Endothelial cell of umbilical vein (primary cell): ENCODE measurements at regions not wholly inside any gene's neighbourhood (a gene's known extent, or its start where the extent isn't known, plus 50 kb on each side); places are given as distances from the start of the nearest gene placed in this dataset.

Source experiments
- BruUV-seq: library from RNA; stranded (reverse); fragments of 400-500 nt; replicated peaks from 2 replicates; lab custom pipeline; 2021; lab: Mats Ljungman, UMichigan
- CTCF ChIA-PET: fragments of 300-600, 350-600 bp; sonication (Branson Sonifier 250); formaldehyde crosslinking; loops from one replicate; lab custom pipeline; 2021; ENCODE audit warnings: antibody characterized with exemption, inconsistent platforms; lab: Charles Lee
- POLR2A ChIA-PET: fragments of 300-600, 350-600 bp; sonication (Branson Sonifier 250); formaldehyde crosslinking; loops from one replicate; lab custom pipeline; 2021; ENCODE audit warnings: antibody characterized with exemption, inconsistent platforms; lab: Charles Lee
- DNase-seq: peaks from one replicate; pipeline ENCODE4 v3.0.0-alpha.2; 2011; ENCODE audit warnings: low read depth, low spot score
- FAIRE-seq: peaks from 2 replicates; lab custom pipeline; 2011; peaks lifted over from hg19 to GRCh38; lab: Jason Lieb, UNC
- H2AFZ ChIP-seq: 2 replicates; pipeline ENCODE4 v1.6.0; 2012; ENCODE audit warnings: low read depth, low read length, control low read depth, inconsistent platforms
- H3K27ac ChIP-seq: 2 replicates; pipeline ENCODE4 v1.5.1; 2011; ENCODE audit warnings: low read depth, mild to moderate bottlenecking, control low read depth, low read length, moderate library complexity; ENCODE audit not compliant: insufficient read depth
- H3K27me3 ChIP-seq, 2 experiments: 2 replicates each; pipeline versions ENCODE4 v1.6.0 to v1.6.1; 2011; ENCODE audit warnings: low read length in 2 of 2, mixed read lengths in 1 of 2; ENCODE audit not compliant: control insufficient read depth in 2 of 2, insufficient read depth in 2 of 2
- H3K36me3 ChIP-seq, 2 experiments: 2 replicates in 1 of 2; 3 replicates in 1 of 2; pipeline ENCODE4 v1.5.1; 2011; ENCODE audit warnings: low read length in 2 of 2, mild to moderate bottlenecking in 1 of 2, moderate library complexity in 1 of 2; ENCODE audit not compliant: control insufficient read depth in 2 of 2, insufficient read depth in 2 of 2; ENCODE audit errors: extremely low read depth in 1 of 2
- H3K4me1 ChIP-seq: 3 replicates; pipeline ENCODE4 v1.5.1; 2011; ENCODE audit warnings: mild to moderate bottlenecking, low read length; ENCODE audit not compliant: control insufficient read depth, insufficient read depth; ENCODE audit errors: extremely low read depth
- H3K4me2 ChIP-seq: 2 replicates; pipeline ENCODE4 v1.6.1; 2011; ENCODE audit warnings: low read length, control low read depth, mixed read lengths; ENCODE audit not compliant: insufficient read depth
- H3K4me3 ChIP-seq, 3 experiments: fragments of 200-600 bp in 1 of 3; sonication (generic), shearing (Covaris generic) in 1 of 3; replicated peaks in 1 of 3; 2 replicates each; pipeline ENCODE4 v1.5.1; 2011 to 2016; ENCODE audit warnings: control low read depth in 3 of 3, low read length in 3 of 3, mild to moderate bottlenecking in 2 of 3, inconsistent platforms in 1 of 3, low read depth in 1 of 3, moderate library complexity in 1 of 3; ENCODE audit not compliant: insufficient read depth in 1 of 3
- H3K79me2 ChIP-seq: 2 replicates; pipeline ENCODE4 v1.6.0; 2012; ENCODE audit warnings: low read length, inconsistent platforms; ENCODE audit not compliant: control insufficient read depth, insufficient read depth
- H3K9ac ChIP-seq: replicated peaks from 2 replicates; pipeline ENCODE3; 2011; ENCODE audit warnings: low read length, control low read depth; ENCODE audit not compliant: insufficient read depth; ENCODE audit errors: extremely low read depth
- H3K9me1 ChIP-seq: replicated peaks from 3 replicates; pipeline ENCODE4 v1.6.0; 2011; ENCODE audit warnings: mild to moderate bottlenecking, low read length; ENCODE audit not compliant: control insufficient read depth, insufficient read depth; ENCODE audit errors: extremely low read depth
- H3K9me3 ChIP-seq: replicated peaks from 2 replicates; pipeline ENCODE4 v1.5.1; 2012; ENCODE audit warnings: low read length, inconsistent platforms; ENCODE audit not compliant: control insufficient read depth, insufficient read depth
- H4K20me1 ChIP-seq: replicated peaks from 2 replicates; pipeline ENCODE3; 2011; ENCODE audit warnings: mild to moderate bottlenecking, low read length; ENCODE audit not compliant: control insufficient read depth, insufficient read depth; ENCODE audit errors: extremely low read depth
- CTCF ChIP-seq, 2 donors: IDR thresholded peaks; 1 replicate in 1 of 2; 2 replicates in 1 of 2; pipeline ENCODE4 v1.5.1; 2011; ENCODE audit warnings: low read length in 2 of 2, mild to moderate bottlenecking in 2 of 2, moderate library complexity in 2 of 2, control low read depth in 1 of 2, inconsistent platforms in 1 of 2, low read depth in 1 of 2; ENCODE audit not compliant: insufficient read depth in 1 of 2; ENCODE audit errors: extremely low read depth in 1 of 2
- EZH2 ChIP-seq: IDR thresholded peaks from 2 replicates; pipeline ENCODE4 v1.6.1; 2012; ENCODE audit warnings: borderline replicate concordance, low read depth, mild to moderate bottlenecking, moderate library complexity, low read length, inconsistent platforms; ENCODE audit not compliant: severe bottlenecking
- FOS ChIP-seq: IDR thresholded peaks from 2 replicates; pipeline ENCODE4 v1.6.1; 2011; ENCODE audit warnings: mild to moderate bottlenecking, low read length, moderate library complexity, borderline replicate concordance; ENCODE audit not compliant: insufficient read depth
- GATA2 ChIP-seq: IDR thresholded peaks from 2 replicates; pipeline ENCODE4 v1.7.0; 2011; ENCODE audit warnings: low read depth, mild to moderate bottlenecking, moderate library complexity, mixed read lengths, low read length; ENCODE audit not compliant: insufficient read length, insufficient read depth
- JUN ChIP-seq: IDR thresholded peaks from 2 replicates; pipeline ENCODE4 v1.6.1; 2011; ENCODE audit warnings: borderline replicate concordance, low read depth; ENCODE audit not compliant: insufficient read length, insufficient read depth
- MAX ChIP-seq: IDR thresholded peaks from 2 replicates; pipeline ENCODE4 v1.6.1; 2011; ENCODE audit not compliant: insufficient read depth, insufficient read length
- MYC ChIP-seq: IDR thresholded peaks from one replicate; pipeline ENCODE4 v1.6.1; 2011; ENCODE audit warnings: mild to moderate bottlenecking, low read depth, low read length
- POLR2A ChIP-seq: IDR thresholded peaks from 2 replicates; pipeline ENCODE4 v1.6.1; 2012; ENCODE audit warnings: low read depth, mild to moderate bottlenecking, control low read depth, low read length
- POLR2AphosphoS5 ChIP-seq: IDR thresholded peaks from 2 replicates; pipeline ENCODE4 v1.6.1; 2012; ENCODE audit warnings: low read depth, mild to moderate bottlenecking, control low read depth, low read length, moderate library complexity; ENCODE audit not compliant: insufficient read depth
- dilution Hi-C: fragments of 300-500 bp; cut with MboI; formaldehyde crosslinking; loops from one replicate; pipeline ENCODE4 v1.15.0; 2019; ENCODE audit warnings: low sequenced_read_pairs; ENCODE audit not compliant: extremely low pct_ligation_motif_present
- intact Hi-C: fragments of 100-400 bp; cut with micrococcal nuclease; formaldehyde crosslinking; loops from one replicate; pipeline ENCODE4 v1.10.0; 2022

GRCh38 chr6:15845492-15845891, 182.7 kb upstream of the DTNBP1 start:
- ChIA-PET POLR2A (no interaction called here), CTCF (interaction anchor here (1.4 to 1.6 kb wide), 2 partner anchors 19 to 20 kb away, joined by 3 to 5 read pairs; no protein-coding TSS in a partner anchor)
- dilution Hi-C loops (no loop called here), intact Hi-C loops (no loop called here)
- DNase-seq = no peak
- no peaks in the 10 kb centered on the region for H3K27me3 ChIP-seq
- BruUV-seq = no TSS peak
- H3K36me3 ChIP-seq = no peaks in the 10 kb centered on the region
- no peaks in the 10 kb centered on the region for H3K9me1 ChIP-seq
- no peak for TF ChIP-seq GATA2
- no peak for TF ChIP-seq POLR2A
- TF ChIP-seq EZH2 = no peak
- TF ChIP-seq JUN = no peak
- TF ChIP-seq MYC = no peak
- no peak for TF ChIP-seq MAX
- no peak for TF ChIP-seq POLR2AphosphoS5
- no peak for TF ChIP-seq FOS
- TF ChIP-seq CTCF (IDR thresholded peaks at IDR 0.05; ENCODE audit: extremely low read depth in 1 of 2, insufficient read depth in 1 of 2, low read depth in 1 of 2, low read length in 2 of 2) = no peak
- no peak overlapping the region for H3K9ac ChIP-seq
- no peaks in the 10 kb centered on the region for H4K20me1 ChIP-seq
- no peak overlapping the region for H3K4me2 ChIP-seq
- no peaks in the 10 kb centered on the region for H3K9me3 ChIP-seq
- no peaks in the 10 kb centered on the region for H3K4me1 ChIP-seq
- H3K79me2 ChIP-seq = no peaks in the 10 kb centered on the region
- FAIRE-seq = no peak
- H3K4me3 ChIP-seq = no peak overlapping the region
- H2AFZ ChIP-seq = no peak overlapping the region
- no peak overlapping the region for H3K27ac ChIP-seq
